GM13977 (cell line): ENCODE measurements at regions not wholly inside any gene's neighbourhood (a gene's known extent, or its start where the extent isn't known, plus 50 kb on each side); places are given as distances from the start of the nearest gene placed in this dataset.

Source experiments
- DNase-seq: peaks from one replicate; pipeline ENCODE4 v3.0.0; 2012; ENCODE audit warnings: low spot score
- in situ Hi-C: fragments of 300-500 bp; cut with MboI; formaldehyde crosslinking; loops from one replicate; pipeline ENCODE4 v1.12.0; 2022; ENCODE audit warnings: low sequenced_read_pairs, low pct_unique_long_range_greater_than_20kb, mixed read lengths, inconsistent platforms; ENCODE audit not compliant: unreplicated experiment
- TF ChIP-seq, protein P1 (sequence below): IDR thresholded peaks from 2 replicates; pipeline ENCODE4 v1.5.1; 2012; ENCODE audit warnings: mild to moderate bottlenecking, control low read depth; ENCODE audit not compliant: insufficient read depth; ENCODE audit errors: extremely low read depth, missing control alignments

DNA sequence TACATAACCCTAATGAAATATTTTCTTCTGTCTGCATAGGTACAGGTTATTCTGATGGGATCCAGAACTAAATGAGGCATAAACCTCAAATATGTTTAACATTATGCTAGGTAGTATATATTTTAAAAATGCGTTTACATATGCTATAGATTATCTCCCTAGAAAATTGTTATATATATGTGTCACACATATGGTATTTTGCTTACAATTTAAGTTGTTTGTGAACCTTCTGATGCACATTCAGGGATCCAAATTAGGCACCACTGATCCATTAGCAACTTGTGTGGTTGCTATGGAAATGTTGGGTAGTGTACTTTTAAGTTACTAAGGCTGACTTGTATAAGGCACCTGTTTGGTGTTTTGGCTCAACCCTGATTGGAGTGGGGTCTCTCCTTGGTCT, 456.7 kb downstream of the AEBP2 start:
- in situ Hi-C loops: no loop called here
- TF ChIP-seq, protein P1, sequence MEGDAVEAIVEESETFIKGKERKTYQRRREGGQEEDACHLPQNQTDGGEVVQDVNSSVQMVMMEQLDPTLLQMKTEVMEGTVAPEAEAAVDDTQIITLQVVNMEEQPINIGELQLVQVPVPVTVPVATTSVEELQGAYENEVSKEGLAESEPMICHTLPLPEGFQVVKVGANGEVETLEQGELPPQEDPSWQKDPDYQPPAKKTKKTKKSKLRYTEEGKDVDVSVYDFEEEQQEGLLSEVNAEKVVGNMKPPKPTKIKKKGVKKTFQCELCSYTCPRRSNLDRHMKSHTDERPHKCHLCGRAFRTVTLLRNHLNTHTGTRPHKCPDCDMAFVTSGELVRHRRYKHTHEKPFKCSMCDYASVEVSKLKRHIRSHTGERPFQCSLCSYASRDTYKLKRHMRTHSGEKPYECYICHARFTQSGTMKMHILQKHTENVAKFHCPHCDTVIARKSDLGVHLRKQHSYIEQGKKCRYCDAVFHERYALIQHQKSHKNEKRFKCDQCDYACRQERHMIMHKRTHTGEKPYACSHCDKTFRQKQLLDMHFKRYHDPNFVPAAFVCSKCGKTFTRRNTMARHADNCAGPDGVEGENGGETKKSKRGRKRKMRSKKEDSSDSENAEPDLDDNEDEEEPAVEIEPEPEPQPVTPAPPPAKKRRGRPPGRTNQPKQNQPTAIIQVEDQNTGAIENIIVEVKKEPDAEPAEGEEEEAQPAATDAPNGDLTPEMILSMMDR: no peak
- no peak for DNase-seq

DNA sequence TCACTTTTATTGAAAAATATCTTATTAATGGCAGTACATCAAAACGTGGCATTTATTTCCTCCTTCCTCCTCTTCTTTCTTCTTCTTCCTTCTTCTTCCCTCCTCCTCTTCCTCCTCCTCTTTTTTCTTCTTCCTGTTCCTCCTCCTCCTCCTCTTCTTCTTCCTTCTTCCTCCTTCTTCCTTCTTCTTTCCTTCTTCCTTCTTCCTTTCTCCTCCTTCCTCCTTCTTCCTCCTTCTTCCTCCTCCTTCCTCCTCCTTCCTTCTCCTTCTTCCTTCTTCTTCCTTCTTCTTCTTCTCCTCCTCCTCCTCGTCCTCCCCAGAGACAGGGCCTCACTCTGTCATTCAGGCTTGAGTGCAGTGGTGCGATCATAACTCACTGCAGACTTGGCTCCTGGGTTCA, 457.2 kb downstream of the AEBP2 start:
- DNase-seq: no peak
- TF ChIP-seq, protein P1: no peak
- in situ Hi-C loops: no loop called here

DNA sequence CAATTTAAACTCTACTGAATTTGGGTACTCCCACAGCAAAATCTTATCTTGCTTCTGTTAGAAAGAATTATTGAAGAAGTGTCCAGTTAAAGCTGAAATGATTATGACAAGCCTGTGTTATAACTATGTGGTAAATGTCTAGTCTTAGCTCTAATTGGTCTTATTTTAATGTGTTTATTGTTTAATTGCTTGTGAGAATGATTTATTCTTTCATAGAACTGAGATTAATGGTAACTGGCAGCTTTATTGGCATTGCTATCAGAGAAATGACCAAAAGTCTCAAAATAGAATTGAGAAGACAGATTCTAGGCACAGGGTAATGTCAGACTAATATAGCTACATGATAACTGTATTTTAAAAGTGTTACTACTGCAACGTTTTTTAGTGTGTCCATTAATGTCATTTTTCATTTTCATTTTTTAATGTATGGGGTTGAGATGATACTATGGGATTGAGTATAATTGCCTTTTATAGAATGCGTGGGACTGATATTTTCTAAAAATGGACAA, 458.7 kb downstream of the AEBP2 start:
- no peak for DNase-seq
- in situ Hi-C loops: no loop called here
- TF ChIP-seq, protein P1: no peak

DNA sequence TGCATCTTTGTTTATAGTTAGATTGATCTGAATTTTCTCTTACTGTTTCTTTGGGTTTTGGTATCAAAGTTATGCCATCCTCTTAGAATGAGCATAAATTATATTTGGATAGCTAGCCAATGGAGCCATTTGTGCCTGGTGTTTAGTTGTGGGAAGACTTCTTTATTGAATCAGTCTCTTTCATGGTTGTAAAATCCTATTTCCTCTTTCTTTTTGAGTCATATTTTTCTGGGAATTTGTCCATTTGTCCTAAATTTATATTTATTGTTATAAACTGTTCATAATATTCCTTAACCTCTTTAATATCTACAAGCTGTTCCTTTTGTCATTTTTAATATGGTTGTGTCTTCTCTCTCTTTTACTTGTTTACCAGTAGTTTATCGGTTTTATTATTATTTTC, 462.5 kb downstream of the AEBP2 start:
- DNase-seq: no peak
- in situ Hi-C loops: no loop called here
- TF ChIP-seq, protein P1: no peak

DNA sequence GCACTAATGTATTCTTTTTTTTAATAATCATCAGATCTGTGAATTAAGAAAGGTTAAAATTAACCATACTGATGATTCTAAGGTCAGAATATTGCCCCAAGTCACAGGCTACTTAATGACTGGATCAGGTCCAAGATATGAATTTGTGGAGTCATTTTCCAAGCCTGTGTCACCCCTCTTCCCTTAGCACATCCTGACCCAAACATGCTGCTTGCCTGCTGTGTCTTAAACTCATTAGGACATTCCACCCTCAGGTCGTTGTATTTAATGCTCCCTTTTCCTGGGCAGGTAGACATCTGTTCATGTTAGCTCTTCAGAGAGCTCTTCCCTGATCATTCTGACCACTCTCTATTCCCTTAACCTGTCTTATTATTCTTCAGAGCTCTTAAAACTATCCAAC, 463.5 kb upstream of the PDE3A start:
- no peak for DNase-seq
- TF ChIP-seq, protein P1: no peak
- in situ Hi-C loops: no loop called here

DNA sequence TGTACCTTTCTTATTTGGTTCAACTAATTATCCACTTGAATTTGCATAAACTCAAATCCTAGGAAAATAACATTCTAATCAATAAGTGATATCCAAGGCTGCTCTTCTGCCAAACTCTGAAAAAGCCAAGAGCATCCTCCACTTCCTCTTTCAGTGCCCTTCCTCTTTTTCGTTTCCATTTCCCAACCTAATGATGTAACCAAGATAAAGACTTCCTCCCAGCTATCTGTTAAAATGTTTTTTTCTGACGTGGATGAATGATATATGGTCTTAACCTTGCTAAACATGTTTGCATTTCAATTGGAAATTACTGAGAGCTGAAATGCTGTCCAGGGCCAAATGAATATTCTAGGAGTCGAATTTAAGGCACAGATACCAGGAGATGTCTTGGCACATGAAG, 459.5 kb upstream of the PDE3A start:
- DNase-seq: no peak
- TF ChIP-seq, protein P1: no peak
- in situ Hi-C loops: no loop called here

DNA sequence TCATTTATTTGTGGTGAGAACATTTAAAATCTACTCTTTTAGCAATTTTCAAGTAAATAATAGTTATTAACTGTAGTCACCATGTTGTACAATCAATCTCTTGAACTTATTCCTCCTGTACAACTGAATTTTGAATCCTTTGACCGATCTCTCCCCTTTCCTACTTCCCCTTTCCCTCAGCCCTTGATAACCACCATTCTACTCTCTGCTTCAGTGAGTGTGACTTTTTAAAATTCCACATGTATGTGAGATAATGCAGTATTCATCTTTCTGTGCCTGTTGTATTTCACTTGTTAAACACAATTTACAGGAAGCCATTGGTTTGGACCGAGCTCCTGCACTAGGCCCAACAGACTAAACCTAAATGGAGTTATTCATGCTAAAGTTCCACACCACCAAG, 458.9 kb upstream of the PDE3A start:
- in situ Hi-C loops: no loop called here
- no peak for DNase-seq
- TF ChIP-seq, protein P1: no peak
